Neural cell (in vitro differentiated cells): ENCODE measurements at regions not wholly inside any gene's neighbourhood (a gene's known extent, or its start where the extent isn't known, plus 50 kb on each side); places are given as distances from the start of the nearest gene placed in this dataset.

Experiments used
- POLR2AphosphoS5 ChIP-seq: IDR thresholded peaks from 2 replicates; pipeline ENCODE4 v1.6.1; 2012
- TF ChIP-seq, protein P1 (sequence below): fragments of 450-650 bp; IDR thresholded peaks from 2 replicates; pipeline ENCODE4 v1.5.1; 2014; ENCODE audit warnings: antibody characterized with exemption, mild to moderate bottlenecking, moderate library complexity; ENCODE audit not compliant: poor library complexity, severe bottlenecking

DNA sequence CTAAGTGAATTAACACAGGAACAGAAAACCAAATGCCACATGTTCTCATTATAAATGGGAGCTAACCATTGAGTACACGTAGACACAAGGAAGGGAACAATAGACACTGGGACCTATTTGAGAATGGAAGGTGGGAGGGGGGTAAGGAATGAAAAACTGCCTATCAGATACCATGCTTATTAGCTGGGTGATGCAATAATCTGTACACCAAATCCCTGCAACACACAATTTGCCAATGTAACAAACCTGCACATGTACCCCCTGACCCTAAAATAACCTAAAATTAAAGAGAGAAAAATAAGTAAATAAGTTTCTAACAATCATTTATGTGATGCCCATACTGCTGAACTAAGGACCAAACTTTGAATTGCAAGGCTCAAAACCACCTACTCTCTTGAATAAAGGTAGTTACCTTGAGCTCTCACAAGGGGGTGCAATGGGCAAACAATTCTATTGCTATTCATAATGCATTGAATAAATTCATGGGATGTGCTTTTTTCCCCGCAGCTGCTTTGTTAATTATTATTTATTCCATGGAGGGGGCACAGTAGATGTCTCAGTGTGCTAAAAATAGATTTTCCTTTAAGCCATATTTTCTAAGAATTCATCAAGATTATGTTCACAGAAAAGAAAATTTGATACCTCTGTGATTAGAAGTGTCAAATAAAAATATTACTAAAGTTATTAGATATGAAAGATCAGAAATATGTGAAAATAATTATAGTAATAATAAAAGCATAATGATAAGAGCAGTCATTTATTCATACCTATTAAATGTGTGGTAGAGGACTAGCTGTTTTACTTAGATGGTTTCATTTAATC, 76.2 kb upstream of the PTPN3 start:
- TF ChIP-seq POLR2AphosphoS5, result no peak
- TF ChIP-seq, protein P1, sequence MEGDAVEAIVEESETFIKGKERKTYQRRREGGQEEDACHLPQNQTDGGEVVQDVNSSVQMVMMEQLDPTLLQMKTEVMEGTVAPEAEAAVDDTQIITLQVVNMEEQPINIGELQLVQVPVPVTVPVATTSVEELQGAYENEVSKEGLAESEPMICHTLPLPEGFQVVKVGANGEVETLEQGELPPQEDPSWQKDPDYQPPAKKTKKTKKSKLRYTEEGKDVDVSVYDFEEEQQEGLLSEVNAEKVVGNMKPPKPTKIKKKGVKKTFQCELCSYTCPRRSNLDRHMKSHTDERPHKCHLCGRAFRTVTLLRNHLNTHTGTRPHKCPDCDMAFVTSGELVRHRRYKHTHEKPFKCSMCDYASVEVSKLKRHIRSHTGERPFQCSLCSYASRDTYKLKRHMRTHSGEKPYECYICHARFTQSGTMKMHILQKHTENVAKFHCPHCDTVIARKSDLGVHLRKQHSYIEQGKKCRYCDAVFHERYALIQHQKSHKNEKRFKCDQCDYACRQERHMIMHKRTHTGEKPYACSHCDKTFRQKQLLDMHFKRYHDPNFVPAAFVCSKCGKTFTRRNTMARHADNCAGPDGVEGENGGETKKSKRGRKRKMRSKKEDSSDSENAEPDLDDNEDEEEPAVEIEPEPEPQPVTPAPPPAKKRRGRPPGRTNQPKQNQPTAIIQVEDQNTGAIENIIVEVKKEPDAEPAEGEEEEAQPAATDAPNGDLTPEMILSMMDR, result peak; percentile 88
